Pulmonary artery endothelial cell (primary cell): ENCODE measurements at regions not wholly inside any gene's neighbourhood (a gene's known extent, or its start where the extent isn't known, plus 50 kb on each side); places are given as distances from the start of the nearest gene placed in this dataset.

Source experiments
- DNase-seq: peaks from one replicate; pipeline ENCODE4 v3.0.0-alpha.2; 2011; ENCODE audit warnings: low read depth, low spot score

DNA sequence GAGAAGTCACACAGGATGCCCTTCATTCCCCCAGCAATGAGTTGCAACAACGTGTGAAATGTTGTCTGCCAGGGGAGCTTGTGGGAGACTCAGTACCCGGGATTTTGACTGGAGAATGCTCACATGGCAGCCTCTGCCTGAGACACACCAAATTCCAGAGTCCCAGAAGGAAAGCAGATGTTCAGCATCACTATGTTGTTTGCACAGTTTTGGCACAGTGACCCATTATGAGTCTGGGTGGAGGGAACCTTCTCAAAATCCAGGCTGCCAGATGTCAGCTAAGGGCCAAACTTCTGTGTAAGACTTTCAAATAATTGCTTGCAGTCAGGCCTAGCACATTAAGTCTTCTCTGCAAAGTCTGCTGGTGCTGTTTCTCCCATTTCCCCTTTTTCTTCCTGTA lies 1029.7 kb upstream of the TENM3 start:
- DNase-seq = no peak

DNA sequence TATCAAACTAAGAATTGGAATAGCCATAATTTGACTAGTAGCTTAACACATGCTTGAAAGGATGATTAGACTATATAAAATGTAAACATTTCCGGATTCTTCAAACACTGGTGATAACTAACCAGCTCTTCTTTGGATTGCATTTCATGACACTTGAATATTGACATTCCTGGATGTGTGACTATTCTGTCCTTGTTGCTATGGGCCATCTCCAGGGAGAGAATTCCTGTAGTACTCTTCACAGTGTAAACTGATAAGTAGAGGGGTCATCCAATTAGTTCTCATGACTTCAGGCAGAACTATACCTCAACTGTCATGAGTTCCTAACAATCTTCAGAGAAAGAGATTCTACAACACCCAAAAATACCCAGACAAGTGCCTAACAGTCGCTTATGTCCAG lies 1026.7 kb upstream of the TENM3 start:
- DNase-seq = no peak

DNA sequence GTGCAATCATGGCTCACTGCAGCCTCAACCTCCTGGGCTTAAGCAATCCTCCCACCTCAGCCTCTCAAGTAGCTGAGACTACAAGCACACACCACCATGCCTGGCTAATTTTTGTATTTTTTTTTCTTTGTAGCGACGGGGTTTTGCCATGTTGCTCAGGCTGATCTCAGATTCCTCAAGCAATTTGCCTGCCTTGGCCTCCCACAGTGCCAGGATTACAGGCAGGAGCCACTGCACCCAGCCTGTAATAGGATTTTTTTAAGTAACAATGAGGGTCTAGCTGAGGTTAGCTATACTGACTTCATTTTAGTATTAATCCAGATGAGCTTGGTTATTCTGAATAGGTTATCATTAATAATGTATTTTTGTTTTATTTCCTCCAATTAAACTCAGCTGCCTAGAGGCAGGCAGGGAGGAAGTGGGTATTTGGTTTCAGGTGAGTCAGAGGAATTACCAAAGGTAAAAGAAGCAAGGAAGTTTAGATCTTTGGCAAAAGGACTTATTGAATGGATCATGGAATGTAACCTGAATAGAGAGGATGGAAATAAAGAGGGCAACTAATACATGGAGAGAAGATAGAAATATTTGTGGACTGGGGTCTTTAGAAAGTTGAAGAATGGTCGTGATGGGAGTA lies 1023.3 kb upstream of the TENM3 start:
- no peak for DNase-seq

DNA sequence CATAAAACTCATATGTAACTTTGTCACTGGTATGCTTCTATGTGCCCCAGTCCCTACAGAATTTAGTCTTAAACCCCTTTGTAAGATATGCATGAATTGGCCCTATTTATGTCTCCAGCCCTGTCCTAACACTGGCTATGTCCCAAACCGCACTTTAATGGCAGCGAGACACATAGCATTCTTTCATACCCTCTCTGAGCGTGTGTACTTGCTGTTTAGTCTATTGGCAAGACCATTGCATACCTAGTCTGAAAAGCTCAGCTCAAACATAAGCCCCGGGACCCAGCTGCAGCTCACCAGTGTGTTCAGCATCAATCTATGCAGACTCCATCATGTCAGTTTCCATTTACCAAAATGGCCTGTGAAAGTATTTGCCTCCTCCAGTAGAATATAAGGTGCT lies 1018.4 kb upstream of the TENM3 start:
- no peak for DNase-seq

- DNase-seq = no peak
Observed at GRCh38 chr4:181225616-181226261, 1017.5 kb upstream of the TENM3 start.

DNA sequence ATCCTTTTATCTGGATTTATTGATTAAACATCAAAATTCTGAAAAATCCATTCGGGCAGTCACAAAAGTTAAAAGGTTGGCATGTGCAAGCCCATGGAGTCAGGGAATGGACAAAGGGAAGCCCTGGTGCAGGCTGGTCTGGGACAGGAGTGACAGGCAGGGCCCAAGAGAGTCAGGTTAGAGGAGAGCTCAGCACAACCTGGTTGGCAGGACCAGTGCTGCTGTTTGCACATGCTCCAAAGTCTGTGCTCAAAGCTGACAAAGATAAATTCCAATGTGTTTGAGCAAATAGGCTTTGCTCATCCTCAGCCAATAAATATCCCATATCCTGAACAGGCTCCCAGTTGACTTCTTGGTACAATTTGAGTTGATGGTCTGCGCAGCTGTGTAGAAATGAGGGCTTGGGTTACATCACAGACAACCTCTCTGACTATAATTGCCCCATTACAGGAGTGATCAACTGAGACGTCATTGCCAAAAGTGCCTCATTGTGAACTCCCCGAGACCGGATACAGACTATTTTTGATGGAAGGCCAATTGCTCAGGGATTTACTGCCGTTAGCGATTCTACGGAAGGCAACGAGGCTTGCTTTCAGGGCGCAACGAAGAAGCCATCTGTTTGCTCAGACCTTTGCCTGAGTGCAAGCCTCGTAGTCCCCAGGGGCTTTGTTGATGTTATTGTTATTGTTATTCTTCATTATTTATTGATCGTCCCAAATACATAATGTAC lies 1008.1 kb upstream of the TENM3 start:
- DNase-seq = no peak

DNA sequence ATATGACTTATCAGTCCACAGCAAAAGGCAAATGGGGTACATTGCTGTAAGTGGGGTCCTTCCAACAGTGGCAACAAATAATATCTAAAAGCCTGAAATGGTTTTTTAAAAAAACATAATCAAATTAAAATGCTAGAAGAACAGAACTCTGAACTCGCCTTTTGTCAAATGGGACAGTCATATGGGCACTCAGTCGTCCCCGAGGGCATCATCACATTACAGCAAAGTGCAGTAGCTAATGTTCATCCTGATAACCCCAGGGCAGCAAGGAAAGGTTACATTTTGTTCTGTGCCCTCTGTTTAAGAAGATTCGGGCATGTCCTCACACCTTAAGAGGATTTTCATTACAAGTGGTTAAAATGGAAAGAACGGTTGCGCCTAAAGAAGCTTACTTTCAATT lies 997.9 kb upstream of the TENM3 start:
- DNase-seq = no peak

DNA sequence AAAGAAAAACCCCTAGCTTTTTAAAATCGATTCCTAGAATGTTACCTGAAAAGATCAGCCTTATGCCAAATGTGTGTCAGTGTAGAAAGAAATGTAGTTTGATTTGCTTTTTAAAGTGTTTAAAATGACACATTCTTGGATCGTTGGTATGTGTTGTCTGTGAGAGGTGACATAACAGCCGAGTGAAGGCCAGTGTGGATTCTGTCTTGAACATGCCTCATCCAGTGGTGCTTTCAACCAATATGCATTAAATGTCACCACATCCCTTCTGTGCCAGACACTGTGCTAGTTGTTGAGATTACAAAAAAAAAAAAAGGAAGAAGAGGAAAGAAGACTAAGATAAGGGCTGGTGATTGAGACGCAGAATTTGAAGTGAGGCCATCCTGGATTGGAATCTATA lies 994.2 kb upstream of the TENM3 start:
- DNase-seq = no peak

DNA sequence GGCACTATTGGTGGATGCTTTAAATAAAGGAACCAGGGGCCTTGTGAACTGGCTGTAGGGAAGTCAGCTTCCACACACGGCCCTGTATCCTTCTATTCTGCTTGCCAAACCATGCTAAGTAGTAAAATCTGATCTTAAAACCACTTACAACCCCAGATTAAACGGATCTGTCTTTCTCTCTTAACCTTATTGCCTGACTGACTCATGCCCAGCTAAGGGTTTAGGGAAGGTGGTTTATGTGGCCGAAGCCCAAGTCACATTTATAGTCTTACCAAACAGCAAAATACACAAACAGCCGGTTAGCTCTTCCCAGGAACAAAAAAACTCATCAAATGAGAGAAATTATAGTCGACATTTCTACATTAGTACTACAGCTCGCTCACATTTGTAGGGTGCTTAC lies 988.4 kb upstream of the TENM3 start:
- DNase-seq = no peak

- no peak for DNase-seq
Observed at GRCh38 chr4:181258569-181258968, 984.6 kb upstream of the TENM3 start.

GRCh38 chr4:181259081-181259709 lies 984.0 kb upstream of the TENM3 start:
- DNase-seq = no peak

GRCh38 chr4:181261279-181261678 lies 981.9 kb upstream of the TENM3 start:
- no peak for DNase-seq

DNA sequence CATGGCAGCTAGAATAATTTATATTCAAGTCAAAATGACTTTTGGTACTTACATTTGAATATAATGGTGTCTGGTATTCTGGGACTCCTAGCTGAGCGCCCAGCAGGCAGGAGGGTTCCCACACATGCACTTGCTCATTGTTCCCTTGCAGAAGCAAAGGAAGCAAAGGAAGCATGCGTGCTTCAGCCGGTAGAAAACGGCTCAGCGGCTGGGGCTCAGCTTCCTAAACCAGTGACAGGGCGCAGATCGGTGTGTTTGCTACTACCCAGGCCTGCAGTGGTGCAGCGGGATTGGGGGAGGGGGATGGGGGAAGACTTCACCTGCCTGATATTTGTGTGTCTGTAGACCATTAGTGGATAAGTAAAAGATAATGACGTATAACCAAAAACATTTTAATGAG lies 978.3 kb upstream of the TENM3 start:
- DNase-seq = no peak

DNA sequence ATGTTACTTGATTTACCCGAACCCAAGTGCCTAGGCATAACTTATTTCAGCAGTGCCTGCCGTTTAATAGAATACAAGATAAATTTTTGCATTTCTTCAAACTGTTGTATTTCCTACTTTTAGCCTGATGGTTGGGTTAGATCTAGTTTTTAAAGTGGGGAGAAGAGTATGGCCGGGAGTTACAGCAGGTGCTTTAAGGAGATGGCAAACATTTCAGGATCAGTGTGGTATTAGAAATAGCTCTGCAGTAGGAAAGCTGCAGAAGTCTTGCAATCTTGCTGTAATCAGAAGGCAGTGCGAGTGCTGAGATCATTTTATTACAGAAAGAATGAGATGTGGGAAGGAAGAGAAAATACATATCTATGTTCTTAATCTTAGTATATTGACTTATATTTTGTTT lies 977.8 kb upstream of the TENM3 start:
- DNase-seq = no peak

- DNase-seq = no peak
Observed at GRCh38 chr4:181271116-181271640, 972.0 kb upstream of the TENM3 start.

DNA sequence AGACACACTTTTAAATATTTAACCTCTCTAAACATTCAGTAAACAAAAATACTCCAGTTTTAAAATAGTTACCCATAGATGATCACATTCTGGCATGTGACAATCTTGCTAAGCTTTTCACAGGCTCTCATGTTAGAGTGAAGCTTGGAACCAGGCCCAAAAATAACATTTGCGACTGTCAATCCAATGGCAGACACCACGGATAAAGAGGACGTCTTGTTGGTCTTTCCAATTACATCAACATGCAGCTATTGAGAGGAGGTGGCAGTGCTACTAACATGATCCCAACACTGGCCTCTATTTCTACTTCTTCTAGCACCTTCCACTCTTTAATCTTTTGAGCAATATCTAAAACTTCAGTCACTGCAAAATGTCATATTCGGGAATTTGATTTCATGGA lies 970.8 kb upstream of the TENM3 start:
- DNase-seq = no peak

DNA sequence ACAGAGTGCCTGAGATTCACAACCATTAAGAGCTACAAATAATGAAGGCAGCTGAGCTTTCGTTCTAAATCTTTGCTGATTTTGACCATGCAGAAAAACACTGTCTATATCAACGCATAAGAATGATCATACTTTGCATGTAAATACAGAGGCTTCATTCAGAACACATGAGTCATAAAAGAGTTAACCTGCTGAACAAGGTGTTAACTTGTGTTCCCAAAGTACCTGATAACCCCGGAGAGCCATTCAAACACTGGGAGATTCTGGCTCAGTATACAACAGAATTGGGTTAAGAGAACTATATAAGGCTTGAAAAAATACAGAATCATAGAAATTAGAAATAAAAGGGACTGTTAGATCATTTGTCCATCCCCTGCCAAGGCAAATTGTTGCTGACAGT lies 964.3 kb upstream of the TENM3 start:
- DNase-seq = no peak

- DNase-seq = no peak
Observed at GRCh38 chr4:181281451-181281850, 961.8 kb upstream of the TENM3 start.

- no peak for DNase-seq
Observed at GRCh38 chr4:181289198-181289597, 954.0 kb upstream of the TENM3 start.

DNA sequence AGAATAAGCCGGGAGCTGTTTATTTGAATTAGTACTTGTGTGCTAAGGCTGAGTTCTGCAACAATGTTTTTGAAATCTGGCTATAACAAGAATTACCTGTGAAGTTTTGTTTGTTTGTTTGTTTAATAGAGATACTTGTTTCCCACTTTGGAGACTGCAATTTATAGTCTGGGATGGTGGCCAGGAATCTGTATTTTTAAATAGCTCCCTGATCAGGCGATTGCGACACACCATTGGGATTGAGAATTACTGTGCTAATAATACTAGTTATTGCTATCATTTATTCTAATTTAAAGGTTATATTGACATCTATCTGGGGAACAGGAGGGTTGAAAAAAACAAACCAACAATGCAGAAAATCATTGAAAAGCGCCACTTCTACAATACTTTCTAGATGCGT lies 951.6 kb upstream of the TENM3 start:
- no peak for DNase-seq

- no peak for DNase-seq
Observed at GRCh38 chr4:181293014-181293413, 950.2 kb upstream of the TENM3 start.

- DNase-seq = no peak
Observed at GRCh38 chr4:181293541-181293940, 949.7 kb upstream of the TENM3 start.
